H54 (cell line): ENCODE measurements at regions not wholly inside any gene's neighbourhood (a gene's known extent, or its start where the extent isn't known, plus 50 kb on each side); places are given as distances from the start of the nearest gene placed in this dataset.

ENCODE experiments used
- DNase-seq: peaks from one replicate; pipeline ENCODE4 v3.0.0; 2011; ENCODE audit warnings: low spot score, mixed read lengths; ENCODE audit not compliant: insufficient read length
- FAIRE-seq: peaks from 3 replicates; lab custom pipeline; 2011; peaks lifted over from hg19 to GRCh38; lab: Jason Lieb, UNC
- POLR2A ChIP-seq: IDR thresholded peaks from 2 replicates; pipeline ENCODE4 v1.6.1; 2011; ENCODE audit warnings: low read depth, mild to moderate bottlenecking, low read length

GRCh38 chr13:33968520-33969507 lies 150.9 kb downstream of the RFC3 start:
- no peak for TF ChIP-seq POLR2A
- no peak for FAIRE-seq
- no peak for DNase-seq

GRCh38 chr13:33970746-33971561 lies 153.0 kb downstream of the RFC3 start:
- DNase-seq = no peak
- no peak for TF ChIP-seq POLR2A
- FAIRE-seq = no peak

GRCh38 chr13:33971562-33971819 lies 153.5 kb downstream of the RFC3 start:
- no peak for DNase-seq
- TF ChIP-seq POLR2A = no peak
- FAIRE-seq = no peak

- FAIRE-seq (no peak), DNase-seq (no peak)
- TF ChIP-seq POLR2A = no peak
Measured at GRCh38 chr13:33973194-33973593, 155.2 kb downstream of the RFC3 start.

- DNase-seq (no peak), FAIRE-seq (no peak)
- no peak for TF ChIP-seq POLR2A
Measured at GRCh38 chr13:33976965-33977364, 159.0 kb downstream of the RFC3 start.

GRCh38 chr13:33978653-33979052 lies 160.7 kb downstream of the RFC3 start:
- DNase-seq (no peak), FAIRE-seq (no peak)
- TF ChIP-seq POLR2A = no peak

- DNase-seq = no peak
- no peak for TF ChIP-seq POLR2A
- no peak for FAIRE-seq
Measured at GRCh38 chr13:33992881-33993336, 175.0 kb downstream of the RFC3 start.

GRCh38 chr13:33994198-33994597 lies 176.2 kb downstream of the RFC3 start:
- no peak for FAIRE-seq

GRCh38 chr13:33994826-33995502 lies 177.0 kb downstream of the RFC3 start:
- TF ChIP-seq POLR2A = no peak
- DNase-seq (no peak), FAIRE-seq (no peak)

More at GRCh38 chr13:33994198-33994597, 176.2 kb downstream of the RFC3 start:
- DNase-seq = no peak
- no peak for TF ChIP-seq POLR2A

- FAIRE-seq (no peak), DNase-seq (no peak)
- no peak for TF ChIP-seq POLR2A
Measured at GRCh38 chr13:33996636-33997035, 178.7 kb downstream of the RFC3 start.

- no peak for TF ChIP-seq POLR2A
- DNase-seq (no peak), FAIRE-seq (no peak)
Measured at GRCh38 chr13:33997574-33997973, 179.6 kb downstream of the RFC3 start.

- DNase-seq = no peak
- TF ChIP-seq POLR2A = no peak
- no peak for FAIRE-seq
Measured at GRCh38 chr13:33999811-34000605, 182.1 kb downstream of the RFC3 start.

- TF ChIP-seq POLR2A = no peak
- FAIRE-seq = no peak
- no peak for DNase-seq
Measured at GRCh38 chr13:34000955-34001354, 183.0 kb downstream of the RFC3 start.
